Glutamatergic neuron (in vitro differentiated cells): ENCODE measurements at regions not wholly inside any gene's neighbourhood (a gene's known extent, or its start where the extent isn't known, plus 50 kb on each side); places are given as distances from the start of the nearest gene placed in this dataset.

ENCODE experiments used
- DNase-seq: peaks from one replicate; pipeline ENCODE4 v3.0.0; 2022
- H3K27ac Mint-ChIP-seq: one replicate; pipeline ENCODE4 v1.8.0; 2020; ENCODE audit warnings: mild to moderate bottlenecking, mixed read lengths, inconsistent platforms; ENCODE audit not compliant: unreplicated experiment
- H3K27me3 Mint-ChIP-seq: one replicate; pipeline ENCODE4 v1.8.0; 2020; ENCODE audit warnings: mild to moderate bottlenecking, moderate library complexity, mixed read lengths, inconsistent platforms; ENCODE audit not compliant: unreplicated experiment
- H3K36me3 Mint-ChIP-seq: one replicate; pipeline ENCODE4 v1.8.0; 2020; ENCODE audit warnings: mild to moderate bottlenecking, mixed read lengths, inconsistent platforms; ENCODE audit not compliant: unreplicated experiment
- H3K4me1 Mint-ChIP-seq: one replicate; pipeline ENCODE4 v1.8.0; 2020; ENCODE audit warnings: mild to moderate bottlenecking, low read depth, mixed read lengths, inconsistent platforms; ENCODE audit not compliant: unreplicated experiment
- H3K4me3 Mint-ChIP-seq: one replicate; pipeline ENCODE4 v1.8.0; 2020; ENCODE audit warnings: mild to moderate bottlenecking, mixed read lengths, inconsistent platforms; ENCODE audit not compliant: unreplicated experiment
- H3K9me3 Mint-ChIP-seq: one replicate; pipeline ENCODE4 v1.8.0; 2020; ENCODE audit warnings: mild to moderate bottlenecking, moderate library complexity, mixed read lengths, inconsistent platforms; ENCODE audit not compliant: unreplicated experiment
- TF ChIP-seq, protein P1 (sequence below): fragments of 200-600 bp; sonication (generic); IDR thresholded peaks from one replicate; pipeline ENCODE4 v1.5.0; 2021; ENCODE audit not compliant: partially characterized antibody, unreplicated experiment

DNA sequence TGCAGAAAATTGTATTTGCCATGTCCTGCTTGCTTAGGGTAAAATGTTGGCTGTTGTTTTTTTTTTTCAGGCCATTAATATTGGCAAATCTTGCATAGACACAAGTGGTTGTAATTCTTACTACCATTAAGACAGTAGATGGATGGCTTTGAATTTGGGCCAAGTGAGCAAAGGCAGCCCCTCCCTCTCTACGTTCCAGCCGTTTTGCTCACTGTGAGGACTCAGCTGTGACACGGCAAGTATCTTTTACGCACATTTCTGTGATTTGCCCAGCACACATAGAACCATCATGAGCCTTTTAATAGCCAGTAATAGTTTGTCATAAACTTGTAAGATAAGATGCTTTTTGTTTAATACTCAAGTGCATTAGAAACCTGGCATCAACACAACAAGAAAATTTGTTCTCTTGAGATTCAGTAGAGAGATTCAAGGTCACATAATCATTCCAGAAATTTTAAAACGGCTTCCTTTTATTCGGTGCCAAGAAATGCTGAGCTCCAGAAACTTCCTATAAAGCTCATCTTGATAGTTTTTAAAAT is 205.2 kb upstream of the ADCY2 start:
- DNase-seq: no peak
- Mint-ChIP-seq H3K36me3 (no peaks in the 10 kb centered on the region), H3K27ac (no peak overlapping the region), H3K9me3 (no peaks in the 10 kb centered on the region), H3K27me3 (no peaks in the 10 kb centered on the region), H3K4me3 (no peak overlapping the region), H3K4me1 (no peaks in the 10 kb centered on the region)
- TF ChIP-seq, protein P1, sequence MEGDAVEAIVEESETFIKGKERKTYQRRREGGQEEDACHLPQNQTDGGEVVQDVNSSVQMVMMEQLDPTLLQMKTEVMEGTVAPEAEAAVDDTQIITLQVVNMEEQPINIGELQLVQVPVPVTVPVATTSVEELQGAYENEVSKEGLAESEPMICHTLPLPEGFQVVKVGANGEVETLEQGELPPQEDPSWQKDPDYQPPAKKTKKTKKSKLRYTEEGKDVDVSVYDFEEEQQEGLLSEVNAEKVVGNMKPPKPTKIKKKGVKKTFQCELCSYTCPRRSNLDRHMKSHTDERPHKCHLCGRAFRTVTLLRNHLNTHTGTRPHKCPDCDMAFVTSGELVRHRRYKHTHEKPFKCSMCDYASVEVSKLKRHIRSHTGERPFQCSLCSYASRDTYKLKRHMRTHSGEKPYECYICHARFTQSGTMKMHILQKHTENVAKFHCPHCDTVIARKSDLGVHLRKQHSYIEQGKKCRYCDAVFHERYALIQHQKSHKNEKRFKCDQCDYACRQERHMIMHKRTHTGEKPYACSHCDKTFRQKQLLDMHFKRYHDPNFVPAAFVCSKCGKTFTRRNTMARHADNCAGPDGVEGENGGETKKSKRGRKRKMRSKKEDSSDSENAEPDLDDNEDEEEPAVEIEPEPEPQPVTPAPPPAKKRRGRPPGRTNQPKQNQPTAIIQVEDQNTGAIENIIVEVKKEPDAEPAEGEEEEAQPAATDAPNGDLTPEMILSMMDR: no peak

DNA sequence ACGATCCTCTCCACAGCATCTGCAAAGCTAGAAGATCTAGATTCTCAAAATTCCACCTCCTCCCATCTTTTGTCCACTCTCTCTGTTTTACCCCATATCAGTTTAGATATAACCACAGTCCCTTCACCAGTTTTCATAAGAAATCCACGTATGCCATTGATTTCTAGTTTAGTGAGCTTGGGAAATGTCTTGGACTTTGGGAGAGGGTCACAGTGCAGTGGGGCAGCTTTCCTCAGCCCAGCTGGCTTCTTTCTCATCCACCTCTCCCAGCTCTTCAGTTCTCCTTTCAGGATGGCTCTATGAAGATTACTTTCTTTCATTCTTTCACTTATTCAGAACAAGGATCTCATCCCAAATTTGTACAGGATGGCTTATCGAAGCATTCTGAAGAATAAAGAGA is 203.9 kb upstream of the ADCY2 start:
- Mint-ChIP-seq H3K36me3 (no peaks in the 10 kb centered on the region), H3K4me1 (no peaks in the 10 kb centered on the region), H3K9me3 (no peaks in the 10 kb centered on the region), H3K4me3 (no peak overlapping the region), H3K27me3 (no peaks in the 10 kb centered on the region), H3K27ac (no peak overlapping the region)
- no peak for DNase-seq
- TF ChIP-seq, protein P1: no peak

DNA sequence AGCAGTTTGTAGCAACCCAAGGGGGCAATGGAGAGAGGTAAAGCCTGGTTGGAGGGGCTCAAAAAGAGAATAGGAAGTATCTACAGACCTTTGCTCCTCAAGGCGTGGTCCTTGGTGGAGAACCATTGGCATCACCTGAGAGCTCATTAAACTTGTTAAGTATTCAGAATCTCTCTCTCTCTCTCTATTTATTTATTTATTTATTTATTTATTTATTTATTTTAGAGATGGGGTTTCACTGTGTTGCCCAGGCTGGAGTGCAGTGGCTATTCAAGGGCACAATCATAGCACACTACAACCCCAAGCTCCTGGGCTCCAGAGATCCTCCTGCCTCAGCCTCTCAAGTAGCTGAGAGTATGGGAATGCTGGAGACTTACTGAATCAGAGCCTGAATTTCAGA is 193.1 kb upstream of the ADCY2 start:
- Mint-ChIP-seq H3K4me1 (no peaks in the 10 kb centered on the region), H3K9me3 (peaks cover 4% of the 10 kb centered on the region), H3K27me3 (peaks cover 3% of the 10 kb centered on the region), H3K36me3 (peaks cover 12% of the 10 kb centered on the region), H3K27ac (no peak overlapping the region), H3K4me3 (no peak overlapping the region)
- TF ChIP-seq, protein P1: no peak
- DNase-seq: no peak

DNA sequence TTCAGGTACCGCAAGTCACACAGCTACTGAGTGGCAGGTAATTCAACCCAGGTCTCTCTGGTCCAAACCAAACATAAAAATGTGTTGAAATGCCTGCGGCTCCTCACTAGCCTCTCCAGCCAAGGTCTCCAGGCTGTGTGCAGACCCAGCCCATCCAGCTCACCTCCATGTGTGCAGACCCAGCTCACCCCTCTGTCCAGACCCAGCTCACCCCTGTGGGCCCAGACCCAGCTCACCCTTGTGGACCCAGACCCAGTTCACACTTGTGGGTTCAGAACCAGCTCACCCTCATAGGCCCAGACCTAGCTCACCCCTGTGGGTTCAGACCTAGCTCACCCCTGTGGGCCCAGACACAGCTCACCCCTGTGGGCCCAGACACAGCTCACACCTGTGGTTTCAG is 188.0 kb upstream of the ADCY2 start:
- Mint-ChIP-seq H3K27ac (no peak overlapping the region), H3K9me3 (peaks cover 2% of the 10 kb centered on the region), H3K36me3 (peaks cover 4% of the 10 kb centered on the region), H3K4me1 (no peaks in the 10 kb centered on the region), H3K27me3 (peaks cover 5% of the 10 kb centered on the region), H3K4me3 (no peak overlapping the region)
- no peak for DNase-seq
- TF ChIP-seq, protein P1: no peak

DNA sequence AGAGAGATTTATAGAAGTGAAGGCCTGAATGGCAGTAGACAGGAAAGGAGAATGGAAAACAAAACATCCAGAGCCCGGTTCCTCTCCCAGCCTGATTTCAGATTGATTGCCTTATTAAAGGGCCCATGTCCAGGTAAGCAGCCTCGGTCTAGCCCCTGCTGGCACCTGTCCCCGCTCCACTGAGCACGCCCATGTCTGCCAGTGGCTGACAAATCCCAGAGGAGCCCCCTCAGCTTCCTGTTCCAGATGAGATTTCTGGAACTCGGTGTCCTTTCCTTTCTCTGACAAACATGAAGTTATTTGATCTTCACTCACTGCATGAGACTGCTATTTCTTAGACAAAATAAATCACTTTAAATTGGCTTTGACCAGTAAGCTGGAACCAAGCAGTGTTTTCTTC is 187.0 kb upstream of the ADCY2 start:
- H3K27ac Mint-ChIP-seq: no peak overlapping the region
- H3K4me3 Mint-ChIP-seq: no peak overlapping the region
- peaks cover 5% of the 10 kb centered on the region for H3K27me3 Mint-ChIP-seq
- H3K9me3 Mint-ChIP-seq: peaks cover 2% of the 10 kb centered on the region
- TF ChIP-seq, protein P1: no peak
- H3K36me3 Mint-ChIP-seq: peaks cover 4% of the 10 kb centered on the region
- no peak for DNase-seq
- no peaks in the 10 kb centered on the region for H3K4me1 Mint-ChIP-seq
